Astrocyte (in vitro differentiated cells and primary cell): ENCODE measurements at regions not wholly inside any gene's neighbourhood (a gene's known extent, or its start where the extent isn't known, plus 50 kb on each side); places are given as distances from the start of the nearest gene placed in this dataset.

Experiments
- DNase-seq: peaks from one replicate; pipeline ENCODE4 v3.0.0-alpha.2; 2010; ENCODE audit warnings: low read depth
- FAIRE-seq: peaks from 2 replicates; lab custom pipeline; 2011; peaks lifted over from hg19 to GRCh38; lab: Jason Lieb, UNC
- H2AFZ ChIP-seq: 2 replicates; pipeline ENCODE4 v1.6.0; 2012; ENCODE audit warnings: low read depth, low read length, inconsistent platforms
- H3K27ac ChIP-seq: 2 replicates; pipeline ENCODE4 v1.5.1; 2011; ENCODE audit warnings: low read depth, low read length, inconsistent platforms
- H3K27me3 ChIP-seq: 2 replicates; pipeline ENCODE4 v1.6.0; 2011; ENCODE audit warnings: low read length, inconsistent platforms; ENCODE audit not compliant: insufficient read depth
- H3K36me3 ChIP-seq: 2 replicates; pipeline ENCODE4 v1.5.1; 2011; ENCODE audit warnings: low read length, inconsistent platforms; ENCODE audit not compliant: insufficient read depth
- H3K4me1 ChIP-seq: 2 replicates; pipeline ENCODE4 v1.5.1; 2011; ENCODE audit warnings: low read length, inconsistent platforms; ENCODE audit not compliant: insufficient read depth
- H3K4me2 ChIP-seq: 2 replicates; pipeline ENCODE4 v1.6.0; 2012; ENCODE audit warnings: low read length, inconsistent platforms
- H3K4me3 ChIP-seq: 2 replicates; pipeline ENCODE4 v1.5.1; 2011; ENCODE audit warnings: low read depth, mild to moderate bottlenecking, low read length, inconsistent platforms; ENCODE audit not compliant: insufficient read depth
- H3K79me2 ChIP-seq: 2 replicates; pipeline ENCODE4 v1.6.0; 2012; ENCODE audit warnings: mild to moderate bottlenecking, low read length, inconsistent platforms; ENCODE audit not compliant: insufficient read depth
- H3K9ac ChIP-seq: 2 replicates; pipeline ENCODE4 v1.6.0; 2012; ENCODE audit warnings: mild to moderate bottlenecking, low read length, inconsistent platforms
- H3K9me3 ChIP-seq: 2 replicates; pipeline ENCODE4 v1.5.1; 2012; ENCODE audit warnings: low read depth, mild to moderate bottlenecking, low read length, inconsistent platforms; ENCODE audit not compliant: insufficient read depth
- H4K20me1 ChIP-seq: 2 replicates; pipeline ENCODE4 v1.6.0; 2012; ENCODE audit warnings: low read length, inconsistent platforms; ENCODE audit not compliant: insufficient read depth
- H3K27ac Mint-ChIP-seq: one replicate; pipeline ENCODE4 v1.8.0; 2021; ENCODE audit warnings: mild to moderate bottlenecking, mixed read lengths; ENCODE audit not compliant: unreplicated experiment
- H3K27me3 Mint-ChIP-seq: one replicate; pipeline ENCODE4 v1.8.0; 2021; ENCODE audit warnings: low read depth, mixed read lengths; ENCODE audit not compliant: unreplicated experiment
- H3K36me3 Mint-ChIP-seq: one replicate; pipeline ENCODE4 v1.8.0; 2021; ENCODE audit warnings: low read depth, mixed read lengths; ENCODE audit not compliant: unreplicated experiment
- H3K4me1 Mint-ChIP-seq: one replicate; pipeline ENCODE4 v1.8.0; 2021; ENCODE audit warnings: low read depth, mixed read lengths; ENCODE audit not compliant: unreplicated experiment
- H3K4me3 Mint-ChIP-seq: one replicate; pipeline ENCODE4 v1.8.0; 2021; ENCODE audit warnings: mild to moderate bottlenecking, moderate library complexity, mixed read lengths; ENCODE audit not compliant: unreplicated experiment
- H3K9me3 Mint-ChIP-seq: one replicate; pipeline ENCODE4 v1.8.0; 2021; ENCODE audit warnings: mild to moderate bottlenecking, mixed read lengths; ENCODE audit not compliant: unreplicated experiment
- EZH2 ChIP-seq: IDR thresholded peaks from 2 replicates; pipeline ENCODE4 v1.6.1; 2012; ENCODE audit warnings: mild to moderate bottlenecking, low read length, inconsistent platforms; ENCODE audit not compliant: insufficient read depth
- TF ChIP-seq, protein P1 (sequence below): IDR thresholded peaks from 2 replicates; pipeline ENCODE4 v1.5.1; 2011; ENCODE audit warnings: low read depth, mild to moderate bottlenecking, inconsistent platforms, low read length, moderate library complexity; ENCODE audit not compliant: insufficient read depth

DNA sequence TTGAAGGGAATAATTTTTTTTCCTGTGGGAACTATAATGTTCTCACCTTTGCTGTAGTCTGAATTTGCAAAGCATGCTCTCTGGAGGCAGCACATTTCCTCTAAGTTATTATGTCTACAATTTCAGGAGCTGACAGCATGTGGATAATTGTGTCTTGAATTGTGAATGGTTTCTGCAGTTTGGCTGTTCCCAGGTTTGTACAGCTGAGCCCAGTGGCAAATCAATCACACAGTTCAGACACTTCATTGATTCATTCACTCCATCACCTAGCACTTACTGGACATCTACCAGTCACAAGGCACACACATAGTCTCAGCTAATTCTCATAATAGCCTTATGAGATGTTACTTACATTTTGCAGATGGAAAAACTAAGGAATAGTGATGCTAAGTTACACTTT lies 219.0 kb upstream of the ROPN1 start:
- no peak overlapping the region for H3K4me3 ChIP-seq
- H3K27me3 ChIP-seq: no peaks in the 10 kb centered on the region
- H3K9ac ChIP-seq: no peak overlapping the region
- peaks cover 2% of the 10 kb centered on the region for H3K36me3 Mint-ChIP-seq
- no peak overlapping the region for H3K27ac Mint-ChIP-seq
- H3K4me3 Mint-ChIP-seq: no peak overlapping the region
- TF ChIP-seq EZH2: no peak
- DNase-seq (no peak), FAIRE-seq (no peak)
- no peaks in the 10 kb centered on the region for H3K4me1 ChIP-seq
- H3K27ac ChIP-seq: no peak overlapping the region
- H3K4me2 ChIP-seq: no peak overlapping the region
- peaks cover 27% of the 10 kb centered on the region for H4K20me1 ChIP-seq
- no peaks in the 10 kb centered on the region for H3K9me3 Mint-ChIP-seq
- peaks cover 13% of the 10 kb centered on the region for H3K4me1 Mint-ChIP-seq
- H3K27me3 Mint-ChIP-seq: no peaks in the 10 kb centered on the region
- no peaks in the 10 kb centered on the region for H3K9me3 ChIP-seq
- no peak overlapping the region for H2AFZ ChIP-seq
- no peaks in the 10 kb centered on the region for H3K79me2 ChIP-seq
- no peaks in the 10 kb centered on the region for H3K36me3 ChIP-seq

GRCh38 chr3:124213641-124214040 lies 221.7 kb upstream of the ROPN1 start:
- H3K27me3 Mint-ChIP-seq: no peaks in the 10 kb centered on the region
- no peaks in the 10 kb centered on the region for H3K9me3 ChIP-seq
- FAIRE-seq (no peak), DNase-seq (no peak)
- H3K9me3 Mint-ChIP-seq: no peaks in the 10 kb centered on the region
- H3K4me3 ChIP-seq: no peak overlapping the region
- no peak overlapping the region for H3K27ac Mint-ChIP-seq
- no peak overlapping the region for H3K9ac ChIP-seq
- no peak overlapping the region for H3K4me2 ChIP-seq
- H3K4me1 ChIP-seq: no peaks in the 10 kb centered on the region
- peaks cover 2% of the 10 kb centered on the region for H3K36me3 Mint-ChIP-seq
- H3K4me3 Mint-ChIP-seq: no peak overlapping the region
- peaks cover 36% of the 10 kb centered on the region for H4K20me1 ChIP-seq
- TF ChIP-seq, protein P1, sequence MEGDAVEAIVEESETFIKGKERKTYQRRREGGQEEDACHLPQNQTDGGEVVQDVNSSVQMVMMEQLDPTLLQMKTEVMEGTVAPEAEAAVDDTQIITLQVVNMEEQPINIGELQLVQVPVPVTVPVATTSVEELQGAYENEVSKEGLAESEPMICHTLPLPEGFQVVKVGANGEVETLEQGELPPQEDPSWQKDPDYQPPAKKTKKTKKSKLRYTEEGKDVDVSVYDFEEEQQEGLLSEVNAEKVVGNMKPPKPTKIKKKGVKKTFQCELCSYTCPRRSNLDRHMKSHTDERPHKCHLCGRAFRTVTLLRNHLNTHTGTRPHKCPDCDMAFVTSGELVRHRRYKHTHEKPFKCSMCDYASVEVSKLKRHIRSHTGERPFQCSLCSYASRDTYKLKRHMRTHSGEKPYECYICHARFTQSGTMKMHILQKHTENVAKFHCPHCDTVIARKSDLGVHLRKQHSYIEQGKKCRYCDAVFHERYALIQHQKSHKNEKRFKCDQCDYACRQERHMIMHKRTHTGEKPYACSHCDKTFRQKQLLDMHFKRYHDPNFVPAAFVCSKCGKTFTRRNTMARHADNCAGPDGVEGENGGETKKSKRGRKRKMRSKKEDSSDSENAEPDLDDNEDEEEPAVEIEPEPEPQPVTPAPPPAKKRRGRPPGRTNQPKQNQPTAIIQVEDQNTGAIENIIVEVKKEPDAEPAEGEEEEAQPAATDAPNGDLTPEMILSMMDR: no peak
- TF ChIP-seq EZH2: no peak
- no peaks in the 10 kb centered on the region for H3K27me3 ChIP-seq
- H3K27ac ChIP-seq: no peak overlapping the region
- no peaks in the 10 kb centered on the region for H3K36me3 ChIP-seq
- H3K79me2 ChIP-seq: peaks cover 3% of the 10 kb centered on the region
- H3K4me1 Mint-ChIP-seq: peaks cover 13% of the 10 kb centered on the region
- no peak overlapping the region for H2AFZ ChIP-seq

DNA sequence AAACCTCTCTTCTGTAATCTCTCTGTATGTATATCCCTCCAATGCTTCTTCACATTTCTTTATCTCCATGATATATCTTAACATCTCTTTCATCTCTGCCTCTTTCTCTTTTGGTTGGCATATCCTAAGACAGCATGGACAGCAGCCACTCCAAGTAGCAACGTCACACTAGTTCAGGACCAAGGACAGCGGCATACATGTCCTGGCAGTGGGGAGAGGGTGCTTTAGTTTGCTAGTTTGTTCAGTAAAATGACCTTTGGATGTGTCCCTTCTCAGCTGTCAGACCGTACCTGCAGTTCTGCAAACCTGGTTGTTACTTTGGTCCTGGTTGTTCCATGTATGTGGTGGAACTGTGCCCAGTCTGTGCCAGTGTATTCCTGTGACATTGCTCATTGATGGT lies 225.6 kb upstream of the ROPN1 start:
- no peak overlapping the region for H2AFZ ChIP-seq
- H3K27me3 ChIP-seq: no peaks in the 10 kb centered on the region
- TF ChIP-seq, protein P1: no peak
- no peak for TF ChIP-seq EZH2
- FAIRE-seq (no peak), DNase-seq (peak; percentile 56)
- peaks cover 3% of the 10 kb centered on the region for H3K79me2 ChIP-seq
- no peak overlapping the region for H3K4me3 ChIP-seq
- H3K36me3 ChIP-seq: no peaks in the 10 kb centered on the region
- H3K4me2 ChIP-seq: no peak overlapping the region
- Mint-ChIP-seq H3K36me3 (peaks cover 2% of the 10 kb centered on the region), H3K27me3 (peaks cover 3% of the 10 kb centered on the region), H3K4me1 (peaks cover 11% of the 10 kb centered on the region), H3K9me3 (no peaks in the 10 kb centered on the region), H3K27ac (no peak overlapping the region), H3K4me3 (no peak overlapping the region)
- peaks cover 45% of the 10 kb centered on the region for H4K20me1 ChIP-seq
- H3K27ac ChIP-seq: no peak overlapping the region
- no peaks in the 10 kb centered on the region for H3K9me3 ChIP-seq
- peaks cover 9% of the 10 kb centered on the region for H3K4me1 ChIP-seq
- H3K9ac ChIP-seq: no peak overlapping the region
